Liver (tissue), 8 donors: ENCODE measurements at regions not wholly inside any gene's neighbourhood (a gene's known extent, or its start where the extent isn't known, plus 50 kb on each side); places are given as distances from the start of the nearest gene placed in this dataset.

Source experiments
- DNase-seq: peaks from one replicate; pipeline ENCODE4 v3.0.0-alpha.2; 2017; ENCODE audit warnings: low spot score
- H3K27ac ChIP-seq, 2 donors: one replicate each; pipeline ENCODE4 v1.7.0; 2013; ENCODE audit warnings: inconsistent platforms in 2 of 2, low read length in 2 of 2, control low read depth in 1 of 2, low read depth in 1 of 2, mild to moderate bottlenecking in 1 of 2
- H3K27me3 ChIP-seq, 4 donors: one replicate each; pipeline versions ENCODE4 v1.6.1 to v1.7.0; 2013; ENCODE audit warnings: low read length in 3 of 4, inconsistent platforms in 1 of 4, mild to moderate bottlenecking in 1 of 4, moderate library complexity in 1 of 4; ENCODE audit not compliant: control insufficient read depth in 4 of 4, insufficient read depth in 4 of 4
- H3K36me3 ChIP-seq, 4 donors: one replicate each; pipeline versions ENCODE4 v1.6.1 to v1.7.0; 2013; ENCODE audit warnings: low read length in 3 of 4, mild to moderate bottlenecking in 3 of 4, low read depth in 1 of 4, moderate library complexity in 1 of 4; ENCODE audit not compliant: control insufficient read depth in 4 of 4, insufficient read depth in 3 of 4
- H3K4me1 ChIP-seq, 4 donors: one replicate each; pipeline versions ENCODE4 v1.6.1 to v1.7.0; 2013; ENCODE audit warnings: low read length in 3 of 4, mild to moderate bottlenecking in 3 of 4, moderate library complexity in 1 of 4; ENCODE audit not compliant: control insufficient read depth in 4 of 4, insufficient read depth in 4 of 4
- H3K4me3 ChIP-seq, 3 donors: one replicate each; pipeline versions ENCODE4 v1.6.1 to v1.7.0; 2013; ENCODE audit warnings: low read length in 3 of 3, control low read depth in 1 of 3, low read depth in 1 of 3, mild to moderate bottlenecking in 1 of 3
- H3K9ac ChIP-seq, 2 donors: one replicate each; pipeline ENCODE4 v1.7.0; 2013; ENCODE audit warnings: low read length in 2 of 2, mild to moderate bottlenecking in 2 of 2, moderate library complexity in 2 of 2, control low read depth in 1 of 2, low read depth in 1 of 2
- H3K9me3 ChIP-seq, 4 donors: one replicate each; pipeline versions ENCODE4 v1.6.1 to v1.7.0; 2013; ENCODE audit warnings: low read length in 3 of 4; ENCODE audit not compliant: control insufficient read depth in 4 of 4
- ATF3 ChIP-seq: IDR thresholded peaks from 2 replicates; pipeline ENCODE4 v1.6.1; 2016; ENCODE audit warnings: antibody characterized with exemption
- EGR1 ChIP-seq, 2 donors: IDR thresholded peaks; 2 replicates each; pipeline ENCODE4 v1.6.1; 2016 to 2018; ENCODE audit warnings: antibody characterized with exemption in 2 of 2, low read depth in 2 of 2
- FOXA1 ChIP-seq: IDR thresholded peaks from 2 replicates; pipeline ENCODE4 v1.6.1; 2016; ENCODE audit warnings: antibody characterized with exemption
- FOXA2 ChIP-seq: IDR thresholded peaks from 2 replicates; pipeline ENCODE4 v1.6.1; 2016; ENCODE audit warnings: antibody characterized with exemption
- GABPA ChIP-seq, 2 donors: IDR thresholded peaks in 1 of 2; conservative IDR thresholded peaks in 1 of 2; 2 replicates each; pipeline ENCODE4 v1.6.1; 2016; ENCODE audit warnings: antibody characterized with exemption in 2 of 2, mild to moderate bottlenecking in 1 of 2, moderate library complexity in 1 of 2
- HNF4A ChIP-seq, 2 donors: conservative IDR thresholded peaks; 2 replicates each; pipeline ENCODE4 v1.6.1; 2016; ENCODE audit warnings: antibody characterized with exemption in 2 of 2, mild to moderate bottlenecking in 2 of 2
- HNF4G ChIP-seq: IDR thresholded peaks from 2 replicates; pipeline ENCODE4 v1.6.1; 2016; ENCODE audit warnings: antibody characterized with exemption
- JUND ChIP-seq, 2 donors: IDR thresholded peaks; 2 replicates each; pipeline ENCODE4 v1.6.1; 2016; ENCODE audit warnings: antibody characterized with exemption in 2 of 2
- MAX ChIP-seq: IDR thresholded peaks from 2 replicates; pipeline ENCODE4 v1.6.1; 2016; ENCODE audit warnings: antibody characterized with exemption
- NR2F2 ChIP-seq: IDR thresholded peaks from 2 replicates; pipeline ENCODE4 v1.6.1; 2016; ENCODE audit warnings: antibody characterized with exemption
- RAD21 ChIP-seq, 2 donors: IDR thresholded peaks; 2 replicates each; pipeline ENCODE4 v1.6.1; 2016; ENCODE audit warnings: antibody characterized with exemption in 2 of 2, mild to moderate bottlenecking in 2 of 2
- REST ChIP-seq: IDR thresholded peaks from 2 replicates; pipeline ENCODE4 v1.6.1; 2016; ENCODE audit warnings: antibody characterized with exemption, mild to moderate bottlenecking
- RXRA ChIP-seq, 2 donors: IDR thresholded peaks; 2 replicates each; pipeline ENCODE4 v1.6.1; 2017 to 2018; ENCODE audit warnings: antibody characterized with exemption in 2 of 2, mild to moderate bottlenecking in 1 of 2
- YY1 ChIP-seq: IDR thresholded peaks from 2 replicates; pipeline ENCODE4 v1.6.1; 2016; ENCODE audit warnings: antibody characterized with exemption, mild to moderate bottlenecking
- WGBS: extraction: QIAGEN DNeasy Blood & Tissue Kit; methylation state at CpG from one replicate; pipeline ENCODE4 v1.1.7; 2013; 5-methylcytosine and 5-hydroxymethylcytosine counted together
- TF ChIP-seq, protein P1 (sequence below): IDR thresholded peaks from 2 replicates; pipeline ENCODE4 v1.6.1; 2016; ENCODE audit warnings: antibody characterized with exemption
- TF ChIP-seq, protein P2 (sequence below): fragments of 150-350 bp; IDR thresholded peaks from 2 replicates; pipeline ENCODE4 v1.5.1; 2017; ENCODE audit warnings: improper control_type of control experiment, low read depth, low read length; ENCODE audit not compliant: missing input control
- donor health status: healthy.
- donor health status: healthy.
- donor health status: healthy.
- donor health status: healthy.
- donor health status: healthy.

DNA sequence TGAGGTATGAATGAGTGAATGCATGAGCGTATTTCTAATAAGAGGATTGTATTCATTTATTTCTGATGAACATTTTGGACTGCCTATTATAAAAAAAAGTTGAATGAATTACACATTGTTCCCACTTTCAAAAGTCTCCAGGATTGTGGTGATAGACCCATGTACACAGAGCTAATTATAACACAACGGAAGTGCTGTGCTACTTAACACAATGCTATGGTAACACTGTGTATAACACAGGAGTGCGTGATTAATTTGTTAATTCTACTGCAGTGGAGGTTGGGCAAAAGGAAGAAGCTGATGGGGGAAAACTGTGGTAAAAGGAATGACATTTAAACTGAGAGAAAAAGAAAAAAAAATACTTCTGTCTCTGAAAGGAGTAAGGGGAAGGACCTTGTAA, 147.8 kb upstream of the MEF2C start (continued):
- no peak for TF ChIP-seq FOXA2
- no peak for TF ChIP-seq HNF4A (conservative IDR thresholded peaks at IDR 0.05)
- no peak for TF ChIP-seq RAD21 (IDR thresholded peaks at IDR 0.05)
- TF ChIP-seq JUND (IDR thresholded peaks at IDR 0.05) = no peak
- no peak for TF ChIP-seq ATF3
- TF ChIP-seq, protein P1, sequence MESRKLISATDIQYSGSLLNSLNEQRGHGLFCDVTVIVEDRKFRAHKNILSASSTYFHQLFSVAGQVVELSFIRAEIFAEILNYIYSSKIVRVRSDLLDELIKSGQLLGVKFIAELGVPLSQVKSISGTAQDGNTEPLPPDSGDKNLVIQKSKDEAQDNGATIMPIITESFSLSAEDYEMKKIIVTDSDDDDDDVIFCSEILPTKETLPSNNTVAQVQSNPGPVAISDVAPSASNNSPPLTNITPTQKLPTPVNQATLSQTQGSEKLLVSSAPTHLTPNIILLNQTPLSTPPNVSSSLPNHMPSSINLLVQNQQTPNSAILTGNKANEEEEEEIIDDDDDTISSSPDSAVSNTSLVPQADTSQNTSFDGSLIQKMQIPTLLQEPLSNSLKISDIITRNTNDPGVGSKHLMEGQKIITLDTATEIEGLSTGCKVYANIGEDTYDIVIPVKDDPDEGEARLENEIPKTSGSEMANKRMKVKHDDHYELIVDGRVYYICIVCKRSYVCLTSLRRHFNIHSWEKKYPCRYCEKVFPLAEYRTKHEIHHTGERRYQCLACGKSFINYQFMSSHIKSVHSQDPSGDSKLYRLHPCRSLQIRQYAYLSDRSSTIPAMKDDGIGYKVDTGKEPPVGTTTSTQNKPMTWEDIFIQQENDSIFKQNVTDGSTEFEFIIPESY = no peak
- TF ChIP-seq NR2F2 = no peak

GRCh38 chr5:89028595-89029285, 145.8 kb upstream of the MEF2C start:
- Histone ChIP-seq H3K9me3 (no peaks in the 10 kb centered on the region), H3K4me3 (no peak overlapping the region), H3K27me3 (no peaks in the 10 kb centered on the region), H3K4me1 (no peaks in the 10 kb centered on the region), H3K36me3 (no peaks in the 10 kb centered on the region), H3K9ac (no peak overlapping the region), H3K27ac (no peak overlapping the region)
- 80% methylated on average over 2 of the region's 2 CpGs for whole genome bisulfite sequencing
- DNase-seq = no peak
- TF ChIP-seq HNF4A (conservative IDR thresholded peaks at IDR 0.05) (no peak), HNF4G (no peak), FOXA2 (no peak), RXRA (IDR thresholded peaks at IDR 0.05) (no peak), EGR1 (IDR thresholded peaks at IDR 0.05; ENCODE audit: low read depth in 2 of 2) (no peak), REST (no peak), GABPA (IDR thresholded peaks at IDR 0.05 in 1 of 2, conservative IDR thresholded peaks at IDR 0.05 in 1 of 2) (no peak), NR2F2 (no peak), MAX (no peak), FOXA1 (no peak), YY1 (no peak)
- TF ChIP-seq, protein P2, sequence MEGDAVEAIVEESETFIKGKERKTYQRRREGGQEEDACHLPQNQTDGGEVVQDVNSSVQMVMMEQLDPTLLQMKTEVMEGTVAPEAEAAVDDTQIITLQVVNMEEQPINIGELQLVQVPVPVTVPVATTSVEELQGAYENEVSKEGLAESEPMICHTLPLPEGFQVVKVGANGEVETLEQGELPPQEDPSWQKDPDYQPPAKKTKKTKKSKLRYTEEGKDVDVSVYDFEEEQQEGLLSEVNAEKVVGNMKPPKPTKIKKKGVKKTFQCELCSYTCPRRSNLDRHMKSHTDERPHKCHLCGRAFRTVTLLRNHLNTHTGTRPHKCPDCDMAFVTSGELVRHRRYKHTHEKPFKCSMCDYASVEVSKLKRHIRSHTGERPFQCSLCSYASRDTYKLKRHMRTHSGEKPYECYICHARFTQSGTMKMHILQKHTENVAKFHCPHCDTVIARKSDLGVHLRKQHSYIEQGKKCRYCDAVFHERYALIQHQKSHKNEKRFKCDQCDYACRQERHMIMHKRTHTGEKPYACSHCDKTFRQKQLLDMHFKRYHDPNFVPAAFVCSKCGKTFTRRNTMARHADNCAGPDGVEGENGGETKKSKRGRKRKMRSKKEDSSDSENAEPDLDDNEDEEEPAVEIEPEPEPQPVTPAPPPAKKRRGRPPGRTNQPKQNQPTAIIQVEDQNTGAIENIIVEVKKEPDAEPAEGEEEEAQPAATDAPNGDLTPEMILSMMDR = no peak
